Mesendoderm (in vitro differentiated cells): ENCODE measurements at regions not wholly inside any gene's neighbourhood (a gene's known extent, or its start where the extent isn't known, plus 50 kb on each side); places are given as distances from the start of the nearest gene placed in this dataset.
A peak's percentile ranks its signal among the peaks of the same experiment; 100 is the strongest.

Experiments
- DNase-seq: peaks from one replicate; pipeline ENCODE4 v3.0.0; 2013
- H2AK5ac ChIP-seq: 2 replicates; pipeline ENCODE4 v1.6.1; 2013; ENCODE audit warnings: low read length, inconsistent platforms
- H2BK120ac ChIP-seq: 2 replicates; pipeline ENCODE4 v1.6.1; 2013; ENCODE audit warnings: low read depth, mild to moderate bottlenecking, low read length, moderate library complexity, mixed read lengths
- H2BK15ac ChIP-seq: replicated peaks from 2 replicates; pipeline ENCODE4 v1.6.1; 2013; ENCODE audit warnings: low read depth, mild to moderate bottlenecking, moderate library complexity
- H2BK5ac ChIP-seq: 2 replicates; pipeline ENCODE4 v1.6.1; 2013; ENCODE audit warnings: low read length, inconsistent platforms
- H3K18ac ChIP-seq: 2 replicates; pipeline ENCODE4 v1.6.1; 2013; ENCODE audit warnings: mild to moderate bottlenecking, low read length, mixed read lengths
- H3K23ac ChIP-seq: one replicate; pipeline ENCODE4 v1.6.1; 2013; ENCODE audit warnings: low read length
- H3K27ac ChIP-seq: 2 replicates; pipeline ENCODE4 v1.5.1; 2013; ENCODE audit warnings: low read depth, mild to moderate bottlenecking, inconsistent platforms, low read length, moderate library complexity
- H3K27me3 ChIP-seq: 2 replicates; pipeline ENCODE4 v1.6.1; 2013; ENCODE audit warnings: low read length, control low read depth, mild to moderate bottlenecking, inconsistent platforms; ENCODE audit not compliant: insufficient read depth, poor library complexity
- H3K36me3 ChIP-seq: 2 replicates; pipeline ENCODE4 v1.6.1; 2013; ENCODE audit warnings: low read length, inconsistent platforms; ENCODE audit not compliant: control insufficient read depth, insufficient read depth
- H3K4ac ChIP-seq: one replicate; pipeline ENCODE4 v1.6.1; 2013; ENCODE audit warnings: low read depth, mild to moderate bottlenecking, low read length, moderate library complexity
- H3K4me1 ChIP-seq: 2 replicates; pipeline ENCODE4 v1.6.1; 2013; ENCODE audit warnings: low read depth, low read length, inconsistent platforms; ENCODE audit not compliant: control insufficient read depth
- H3K4me2 ChIP-seq: 2 replicates; pipeline ENCODE4 v1.6.1; 2013; ENCODE audit warnings: low read length
- H3K4me3 ChIP-seq: 2 replicates; pipeline ENCODE4 v1.5.1; 2013; ENCODE audit warnings: mild to moderate bottlenecking, low read length
- H3K56ac ChIP-seq: one replicate; pipeline ENCODE4 v1.6.1; 2013; ENCODE audit warnings: low read length
- H3K79me1 ChIP-seq: 2 replicates; pipeline ENCODE4 v1.6.1; 2013; ENCODE audit warnings: low read length, inconsistent platforms
- H3K79me2 ChIP-seq: 2 replicates; pipeline ENCODE4 v1.6.1; 2013; ENCODE audit warnings: mild to moderate bottlenecking, low read length; ENCODE audit not compliant: control insufficient read depth, insufficient read depth
- H3K9ac ChIP-seq: 2 replicates; pipeline ENCODE4 v1.6.1; 2013; ENCODE audit warnings: low read length, inconsistent platforms
- H4K5ac ChIP-seq: one replicate; pipeline ENCODE4 v1.6.1; 2013; ENCODE audit warnings: low read length
- H4K8ac ChIP-seq: one replicate; pipeline ENCODE4 v1.6.1; 2013; ENCODE audit warnings: low read depth, mild to moderate bottlenecking, control low read depth, low read length, moderate library complexity
- WGBS: extraction: QIAGEN DNeasy Blood & Tissue Kit; methylation state at CpG from one replicate; pipeline ENCODE4 v1.1.7; 2013; ENCODE audit warnings: low lambda C conversion rate, missing lambda C conversion rate; ENCODE audit not compliant: insufficient coverage; ENCODE audit errors: extremely low coverage; 5-methylcytosine and 5-hydroxymethylcytosine counted together

- Histone ChIP-seq H3K56ac (no peak overlapping the region), H2AK5ac (no peak overlapping the region), H3K4me2 (no peak overlapping the region), H3K4ac (no peak overlapping the region), H4K8ac (no peak overlapping the region), H3K23ac (no peak overlapping the region), H2BK15ac (no peak overlapping the region), H3K4me1 (no peaks in the 10 kb centered on the region), H4K5ac (no peak overlapping the region), H2BK120ac (no peak overlapping the region), H3K27me3 (no peaks in the 10 kb centered on the region), H2BK5ac (no peak overlapping the region), H3K27ac (no peak overlapping the region), H3K79me2 (no peaks in the 10 kb centered on the region), H3K9ac (no peak overlapping the region), H3K79me1 (no peaks in the 10 kb centered on the region), H3K36me3 (no peaks in the 10 kb centered on the region), H3K4me3 (no peak overlapping the region), H3K18ac (no peak overlapping the region)
- DNase-seq: peak; percentile 43
- no CpG with 5 or more reads among the region's 7 CpGs for WGBS
Measured at GRCh38 chr6:92329208-92329847, 1090.0 kb downstream of the EPHA7 start.

GRCh38 chr6:92315312-92315711 is 1104.0 kb downstream of the EPHA7 start:
- Histone ChIP-seq H3K4me3 (no peak overlapping the region), H3K4me1 (no peaks in the 10 kb centered on the region), H4K8ac (no peak overlapping the region), H2AK5ac (no peak overlapping the region), H3K9ac (no peak overlapping the region), H3K56ac (no peak overlapping the region), H3K79me1 (no peaks in the 10 kb centered on the region), H2BK15ac (no peak overlapping the region), H3K27me3 (no peaks in the 10 kb centered on the region), H3K18ac (no peak overlapping the region), H3K79me2 (no peaks in the 10 kb centered on the region), H2BK5ac (no peak overlapping the region), H2BK120ac (no peak overlapping the region), H3K23ac (no peak overlapping the region), H3K4me2 (no peak overlapping the region), H3K36me3 (no peaks in the 10 kb centered on the region), H3K27ac (no peak overlapping the region), H4K5ac (no peak overlapping the region), H3K4ac (no peak overlapping the region)
- WGBS: no CpG with 5 or more reads among the region's 1 CpG
- no peak for DNase-seq

GRCh38 chr6:92297101-92297500 is 1122.3 kb downstream of the EPHA7 start:
- H3K27ac ChIP-seq: no peak overlapping the region
- H2BK5ac ChIP-seq: no peak overlapping the region
- no peaks in the 10 kb centered on the region for H3K27me3 ChIP-seq
- H3K79me1 ChIP-seq: no peaks in the 10 kb centered on the region
- no peak overlapping the region for H2BK15ac ChIP-seq
- H4K8ac ChIP-seq: no peak overlapping the region
- H2AK5ac ChIP-seq: no peak overlapping the region
- no peak overlapping the region for H3K23ac ChIP-seq
- no CpG with 5 or more reads among the region's 4 CpGs for whole genome bisulfite sequencing
- no peak overlapping the region for H4K5ac ChIP-seq
- DNase-seq: no peak
- no peak overlapping the region for H3K4ac ChIP-seq
- H3K4me2 ChIP-seq: no peak overlapping the region
- no peak overlapping the region for H2BK120ac ChIP-seq
- no peak overlapping the region for H3K18ac ChIP-seq
- no peaks in the 10 kb centered on the region for H3K79me2 ChIP-seq
- H3K56ac ChIP-seq: no peak overlapping the region
- H3K4me3 ChIP-seq: no peak overlapping the region
- H3K9ac ChIP-seq: no peak overlapping the region
- no peaks in the 10 kb centered on the region for H3K4me1 ChIP-seq
- H3K36me3 ChIP-seq: no peaks in the 10 kb centered on the region

GRCh38 chr6:92292067-92292466 is 1127.3 kb downstream of the EPHA7 start:
- Histone ChIP-seq H4K5ac (no peak overlapping the region), H3K18ac (no peak overlapping the region), H3K36me3 (no peaks in the 10 kb centered on the region), H3K4ac (no peak overlapping the region), H3K27me3 (no peaks in the 10 kb centered on the region), H3K4me3 (no peak overlapping the region), H3K4me1 (no peaks in the 10 kb centered on the region), H2BK120ac (no peak overlapping the region), H4K8ac (no peak overlapping the region), H3K23ac (no peak overlapping the region), H3K27ac (no peak overlapping the region), H3K9ac (no peak overlapping the region), H3K79me1 (no peaks in the 10 kb centered on the region), H3K4me2 (no peak overlapping the region), H2AK5ac (no peak overlapping the region), H3K56ac (no peak overlapping the region), H2BK5ac (no peak overlapping the region), H2BK15ac (no peak overlapping the region), H3K79me2 (no peaks in the 10 kb centered on the region)
- WGBS: no CpG with 5 or more reads among the region's 1 CpG
- peak; percentile 7 for DNase-seq

- H3K79me2 ChIP-seq: no peaks in the 10 kb centered on the region
- H2BK5ac ChIP-seq: no peak overlapping the region
- no peaks in the 10 kb centered on the region for H3K79me1 ChIP-seq
- H3K56ac ChIP-seq: no peak overlapping the region
- no peak overlapping the region for H4K8ac ChIP-seq
- H4K5ac ChIP-seq: no peak overlapping the region
- H3K4me1 ChIP-seq: no peaks in the 10 kb centered on the region
- no peak overlapping the region for H3K4me2 ChIP-seq
- H2AK5ac ChIP-seq: no peak overlapping the region
- H3K27ac ChIP-seq: no peak overlapping the region
- no peak overlapping the region for H3K18ac ChIP-seq
- H3K23ac ChIP-seq: no peak overlapping the region
- no peak overlapping the region for H2BK15ac ChIP-seq
- H3K27me3 ChIP-seq: no peaks in the 10 kb centered on the region
- H3K4ac ChIP-seq: no peak overlapping the region
- no peak for DNase-seq
- H3K4me3 ChIP-seq: no peak overlapping the region
- H3K36me3 ChIP-seq: no peaks in the 10 kb centered on the region
- no peak overlapping the region for H3K9ac ChIP-seq
- H2BK120ac ChIP-seq: no peak overlapping the region
Measured at GRCh38 chr6:92289831-92290230, 1129.5 kb downstream of the EPHA7 start.

GRCh38 chr6:92281571-92282076 is 1137.7 kb downstream of the EPHA7 start:
- Histone ChIP-seq H3K27me3 (no peaks in the 10 kb centered on the region), H3K18ac (no peak overlapping the region), H3K56ac (no peak overlapping the region), H2BK15ac (no peak overlapping the region), H2AK5ac (no peak overlapping the region), H4K5ac (no peak overlapping the region), H3K79me1 (no peaks in the 10 kb centered on the region), H3K79me2 (no peaks in the 10 kb centered on the region), H2BK120ac (no peak overlapping the region), H3K27ac (no peak overlapping the region), H3K4me2 (no peak overlapping the region), H3K9ac (no peak overlapping the region), H3K4ac (no peak overlapping the region), H3K4me3 (no peak overlapping the region), H3K36me3 (no peaks in the 10 kb centered on the region), H2BK5ac (no peak overlapping the region), H4K8ac (no peak overlapping the region), H3K4me1 (no peaks in the 10 kb centered on the region), H3K23ac (no peak overlapping the region)
- no CpG with 5 or more reads among the region's 3 CpGs for WGBS
- DNase-seq: no peak
